ENCODE measurements at regions not wholly inside any gene's neighbourhood (a gene's known extent, or its start where the extent isn't known, plus 50 kb on each side); places are given as distances from the start of the nearest gene placed in this dataset.

DNA sequence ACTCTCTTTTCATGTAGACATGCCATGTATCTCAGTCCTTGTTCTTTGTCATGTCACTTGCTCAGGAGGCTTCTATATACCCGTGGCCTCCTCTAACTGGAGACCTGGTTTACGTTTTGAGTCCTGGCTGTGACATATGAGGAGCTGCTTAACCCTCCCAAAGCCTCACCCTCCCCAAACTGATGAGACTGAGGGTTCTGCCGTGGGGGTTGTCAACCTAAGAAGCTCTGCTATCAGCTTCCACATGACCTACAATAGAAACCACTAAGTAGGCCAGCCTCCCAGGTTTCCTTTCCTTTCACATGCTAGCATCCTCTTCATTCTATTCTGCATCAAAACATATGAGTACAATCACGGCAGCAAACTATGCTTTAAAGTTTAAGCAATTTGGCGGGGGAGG lies 76.8 kb upstream of the WSCD2 start:
- no peak overlapping the region for H3K27ac ChIP-seq (ENCODE audit: low read length)
- no CpG with 5 or more reads among the region's 5 CpGs for WGBS (ENCODE audit: insufficient coverage, low lambda C conversion rate)
- DNase-seq = no peak
- H3K27me3 ChIP-seq (ENCODE audit: control insufficient read depth, insufficient read depth, low read length) = peaks cover 2% of the 10 kb centered on the region
- H3K36me3 ChIP-seq (ENCODE audit: control insufficient read depth, insufficient read depth, low read length) = no peaks in the 10 kb centered on the region
- no peak overlapping the region for H3K4me3 ChIP-seq (ENCODE audit: low read length)
- H3K9me3 ChIP-seq (ENCODE audit: control insufficient read depth, low read depth, low read length) = no peaks in the 10 kb centered on the region
- H3K4me1 ChIP-seq (ENCODE audit: control insufficient read depth, insufficient read depth, low read length) = no peaks in the 10 kb centered on the region

DNA sequence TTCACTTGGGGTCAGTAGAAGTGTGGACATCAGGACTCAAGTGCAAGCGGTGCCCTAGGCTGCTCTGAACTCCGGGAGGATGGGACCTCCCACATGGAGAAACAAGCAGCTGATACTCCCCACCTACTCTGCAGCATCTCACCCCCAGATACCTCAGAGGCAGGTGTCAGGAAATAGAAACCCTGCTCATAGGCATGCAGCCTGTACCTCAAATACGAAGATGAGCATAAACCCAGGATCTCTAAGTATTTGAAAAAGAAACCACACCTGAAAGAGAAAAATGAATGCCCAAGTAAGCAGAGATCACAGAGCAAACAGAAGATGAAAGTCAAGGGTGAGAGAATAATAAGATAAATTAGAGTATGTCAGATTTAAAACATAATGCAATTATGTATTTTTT lies 75.6 kb upstream of the WSCD2 start:
- no peak for DNase-seq
- no peaks in the 10 kb centered on the region for H3K36me3 ChIP-seq (ENCODE audit: control insufficient read depth, insufficient read depth, low read length)
- peaks cover 2% of the 10 kb centered on the region for H3K27me3 ChIP-seq (ENCODE audit: control insufficient read depth, insufficient read depth, low read length)
- WGBS (ENCODE audit: insufficient coverage, low lambda C conversion rate) = no CpG with 5 or more reads among the region's 3 CpGs
- no peaks in the 10 kb centered on the region for H3K9me3 ChIP-seq (ENCODE audit: control insufficient read depth, low read depth, low read length)
- no peaks in the 10 kb centered on the region for H3K4me1 ChIP-seq (ENCODE audit: control insufficient read depth, insufficient read depth, low read length)
- H3K27ac ChIP-seq (ENCODE audit: low read length) = no peak overlapping the region
- no peak overlapping the region for H3K4me3 ChIP-seq (ENCODE audit: low read length)

DNA sequence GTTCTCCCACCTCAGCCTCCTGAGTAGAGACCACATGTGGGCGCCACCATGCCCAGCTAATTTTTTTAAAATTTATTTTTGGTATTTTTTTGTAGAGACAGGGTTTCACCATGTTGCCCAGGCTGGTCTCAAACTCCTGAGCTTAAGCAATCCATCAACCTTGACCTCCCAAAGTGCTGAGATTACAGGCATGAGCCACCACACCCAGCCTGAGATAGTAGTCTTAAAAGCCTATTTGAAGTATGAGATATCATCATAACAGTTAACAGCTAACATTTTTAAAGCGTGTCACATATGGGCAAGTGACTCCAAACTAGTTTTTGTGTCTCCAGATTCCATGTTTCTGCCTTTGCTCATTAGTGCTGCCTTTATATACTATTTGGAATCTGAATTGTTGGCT lies 74.6 kb upstream of the WSCD2 start:
- Histone ChIP-seq H3K4me1 (ENCODE audit: control insufficient read depth, insufficient read depth, low read length) (no peaks in the 10 kb centered on the region), H3K27me3 (ENCODE audit: control insufficient read depth, insufficient read depth, low read length) (no peaks in the 10 kb centered on the region), H3K36me3 (ENCODE audit: control insufficient read depth, insufficient read depth, low read length) (no peaks in the 10 kb centered on the region), H3K4me3 (ENCODE audit: low read length) (no peak overlapping the region), H3K27ac (ENCODE audit: low read length) (no peak overlapping the region), H3K9me3 (ENCODE audit: control insufficient read depth, low read depth, low read length) (no peaks in the 10 kb centered on the region)
- DNase-seq = no peak
- WGBS (ENCODE audit: insufficient coverage, low lambda C conversion rate) = no CpG with 5 or more reads among the region's 2 CpGs

DNA sequence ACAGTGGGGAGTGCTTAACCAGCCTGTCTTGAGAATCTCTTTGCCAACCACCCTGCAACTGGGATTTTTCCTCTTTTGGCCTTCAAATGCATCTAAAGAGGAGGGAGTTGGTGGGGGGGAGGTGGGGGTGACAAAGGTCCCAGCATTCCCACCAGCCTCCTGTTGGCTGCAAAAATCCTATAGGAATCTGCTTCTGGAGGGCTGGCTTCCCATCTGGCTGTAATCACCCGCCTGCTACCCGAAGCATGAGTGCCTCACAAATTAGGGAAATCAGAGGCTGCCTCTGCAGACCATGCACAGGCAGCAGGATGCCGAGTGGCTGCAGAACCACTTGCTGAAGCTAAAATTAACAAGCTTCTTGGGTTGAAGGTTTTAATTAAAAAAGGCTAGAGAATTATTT lies 73.9 kb upstream of the WSCD2 start:
- Histone ChIP-seq H3K27me3 (ENCODE audit: control insufficient read depth, insufficient read depth, low read length) (no peaks in the 10 kb centered on the region), H3K27ac (ENCODE audit: low read length) (no peak overlapping the region), H3K9me3 (ENCODE audit: control insufficient read depth, low read depth, low read length) (no peaks in the 10 kb centered on the region)

DNA sequence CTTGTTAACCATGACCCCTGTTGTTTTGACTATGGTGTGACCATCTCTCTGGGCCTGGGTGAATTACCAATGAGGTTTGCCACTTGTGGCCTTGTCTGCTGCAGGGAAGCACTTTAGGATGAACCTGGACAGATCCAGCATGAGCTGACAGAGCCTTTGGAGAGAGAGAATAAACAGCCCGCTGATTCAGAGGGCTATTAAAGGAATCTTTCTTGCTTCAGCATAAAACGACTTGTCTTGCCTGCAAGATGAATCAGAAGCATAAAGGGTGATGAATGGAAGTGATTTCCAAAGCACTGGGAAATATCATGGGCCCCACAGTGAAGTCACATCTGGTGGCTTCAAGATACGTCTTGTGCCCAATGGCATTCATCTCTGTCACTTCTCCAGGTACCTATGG lies 69.0 kb upstream of the WSCD2 start:
- no peak for DNase-seq
- H3K36me3 ChIP-seq (ENCODE audit: control insufficient read depth, insufficient read depth, low read length) = no peaks in the 10 kb centered on the region
- 56% methylated on average over 3 of the region's 3 CpGs for WGBS (ENCODE audit: insufficient coverage, low lambda C conversion rate)
- H3K4me3 ChIP-seq (ENCODE audit: low read length) = no peak overlapping the region
- H3K9me3 ChIP-seq (ENCODE audit: control insufficient read depth, low read depth, low read length) = no peaks in the 10 kb centered on the region
- H3K27me3 ChIP-seq (ENCODE audit: control insufficient read depth, insufficient read depth, low read length) = no peaks in the 10 kb centered on the region
- no peaks in the 10 kb centered on the region for H3K4me1 ChIP-seq (ENCODE audit: control insufficient read depth, insufficient read depth, low read length)
- no peak overlapping the region for H3K27ac ChIP-seq (ENCODE audit: low read length)

More for the DNA sequence above, 73.9 kb upstream of the WSCD2 start:
- Histone ChIP-seq H3K4me1 (ENCODE audit: control insufficient read depth, insufficient read depth, low read length) (no peaks in the 10 kb centered on the region), H3K4me3 (ENCODE audit: low read length) (no peak overlapping the region), H3K36me3 (ENCODE audit: control insufficient read depth, insufficient read depth, low read length) (no peaks in the 10 kb centered on the region)
- DNase-seq = no peak
- WGBS (ENCODE audit: insufficient coverage, low lambda C conversion rate) = no CpG with 5 or more reads among the region's 3 CpGs

DNA sequence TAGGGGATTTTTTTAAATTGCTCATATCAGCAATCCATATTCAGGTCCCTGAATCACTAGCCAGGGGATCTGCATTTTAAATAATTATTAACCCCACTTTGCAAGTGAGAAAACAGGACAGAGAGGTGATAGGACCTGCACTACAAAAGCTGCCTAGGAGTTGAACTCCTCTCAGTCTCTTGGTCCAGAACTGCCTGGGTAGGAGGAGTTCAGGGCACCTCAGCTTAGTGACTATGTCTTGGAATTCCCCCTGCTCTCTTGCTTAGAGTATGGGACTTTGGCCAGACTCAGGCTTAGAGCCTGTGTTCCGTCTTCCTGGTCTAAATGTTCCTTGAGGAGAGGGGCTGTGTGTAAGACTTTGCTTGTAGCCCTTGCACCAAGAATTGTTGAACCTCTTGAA lies 68.2 kb upstream of the WSCD2 start:
- H3K9me3 ChIP-seq (ENCODE audit: control insufficient read depth, low read depth, low read length) = no peaks in the 10 kb centered on the region
- DNase-seq = peak; percentile 19 to 35
- no peak overlapping the region for H3K4me3 ChIP-seq (ENCODE audit: low read length)
- no peak overlapping the region for H3K27ac ChIP-seq (ENCODE audit: low read length)
- WGBS (ENCODE audit: insufficient coverage, low lambda C conversion rate) = no CpG with 5 or more reads among the region's 1 CpG
- no peaks in the 10 kb centered on the region for H3K36me3 ChIP-seq (ENCODE audit: control insufficient read depth, insufficient read depth, low read length)
- H3K27me3 ChIP-seq (ENCODE audit: control insufficient read depth, insufficient read depth, low read length) = no peaks in the 10 kb centered on the region
- H3K4me1 ChIP-seq (ENCODE audit: control insufficient read depth, insufficient read depth, low read length) = no peaks in the 10 kb centered on the region

DNA sequence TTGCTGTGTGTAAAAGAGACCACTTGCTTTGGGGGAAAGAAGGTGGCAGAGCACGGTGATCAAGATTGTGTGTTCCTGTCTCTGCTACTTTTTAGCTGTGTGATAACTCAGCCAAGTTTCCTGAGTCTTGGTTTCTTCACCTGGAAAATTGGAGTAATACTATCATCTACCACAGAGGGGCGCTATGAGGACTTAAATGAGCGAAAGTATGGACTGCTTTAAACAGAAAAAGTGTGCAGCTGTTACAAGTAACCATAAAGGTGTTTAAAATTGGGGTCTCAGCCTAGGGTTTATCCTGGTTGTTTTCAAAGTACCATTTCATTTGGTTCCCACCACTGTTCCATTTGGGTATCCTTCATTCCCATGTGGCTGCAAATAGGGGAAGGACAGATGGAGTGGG lies 65.9 kb upstream of the WSCD2 start:
- H3K27me3 ChIP-seq (ENCODE audit: control insufficient read depth, insufficient read depth, low read length) = no peaks in the 10 kb centered on the region
- no peaks in the 10 kb centered on the region for H3K9me3 ChIP-seq (ENCODE audit: control insufficient read depth, low read depth, low read length)
- no peak overlapping the region for H3K4me3 ChIP-seq (ENCODE audit: low read length)
- no peaks in the 10 kb centered on the region for H3K4me1 ChIP-seq (ENCODE audit: control insufficient read depth, insufficient read depth, low read length)
- H3K27ac ChIP-seq (ENCODE audit: low read length) = no peak overlapping the region
- no peaks in the 10 kb centered on the region for H3K36me3 ChIP-seq (ENCODE audit: control insufficient read depth, insufficient read depth, low read length)
- no peak for DNase-seq
- no CpG with 5 or more reads among the region's 3 CpGs for WGBS (ENCODE audit: insufficient coverage, low lambda C conversion rate)

DNA sequence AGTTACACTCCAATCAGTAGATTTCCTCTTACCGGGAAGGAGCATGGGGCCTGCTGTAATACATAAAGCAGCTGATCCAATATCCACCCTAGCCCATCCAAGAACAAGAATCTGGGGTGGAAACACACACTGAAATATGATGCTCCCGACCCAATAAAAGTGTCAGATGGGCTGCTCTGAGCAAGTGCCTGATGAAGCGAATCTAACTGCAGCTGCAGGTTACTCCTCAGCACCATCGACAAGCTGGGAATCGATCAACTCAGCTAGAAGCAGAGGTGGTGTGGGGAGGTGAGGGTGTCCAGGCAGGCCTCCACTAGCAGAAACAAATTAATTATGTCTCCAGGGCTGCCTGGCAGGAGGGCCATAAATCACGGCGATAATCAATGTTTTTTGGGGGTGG lies 64.0 kb upstream of the WSCD2 start:
- no peaks in the 10 kb centered on the region for H3K36me3 ChIP-seq (ENCODE audit: control insufficient read depth, insufficient read depth, low read length)
- no peak overlapping the region for H3K4me3 ChIP-seq (ENCODE audit: low read length)
- H3K9me3 ChIP-seq (ENCODE audit: control insufficient read depth, low read depth, low read length) = no peaks in the 10 kb centered on the region
- H3K4me1 ChIP-seq (ENCODE audit: control insufficient read depth, insufficient read depth, low read length) = no peaks in the 10 kb centered on the region
- no peak for DNase-seq
- H3K27me3 ChIP-seq (ENCODE audit: control insufficient read depth, insufficient read depth, low read length) = no peaks in the 10 kb centered on the region
- no peak overlapping the region for H3K27ac ChIP-seq (ENCODE audit: low read length)
- no CpG with 5 or more reads among the region's 7 CpGs for WGBS (ENCODE audit: insufficient coverage, low lambda C conversion rate)

DNA sequence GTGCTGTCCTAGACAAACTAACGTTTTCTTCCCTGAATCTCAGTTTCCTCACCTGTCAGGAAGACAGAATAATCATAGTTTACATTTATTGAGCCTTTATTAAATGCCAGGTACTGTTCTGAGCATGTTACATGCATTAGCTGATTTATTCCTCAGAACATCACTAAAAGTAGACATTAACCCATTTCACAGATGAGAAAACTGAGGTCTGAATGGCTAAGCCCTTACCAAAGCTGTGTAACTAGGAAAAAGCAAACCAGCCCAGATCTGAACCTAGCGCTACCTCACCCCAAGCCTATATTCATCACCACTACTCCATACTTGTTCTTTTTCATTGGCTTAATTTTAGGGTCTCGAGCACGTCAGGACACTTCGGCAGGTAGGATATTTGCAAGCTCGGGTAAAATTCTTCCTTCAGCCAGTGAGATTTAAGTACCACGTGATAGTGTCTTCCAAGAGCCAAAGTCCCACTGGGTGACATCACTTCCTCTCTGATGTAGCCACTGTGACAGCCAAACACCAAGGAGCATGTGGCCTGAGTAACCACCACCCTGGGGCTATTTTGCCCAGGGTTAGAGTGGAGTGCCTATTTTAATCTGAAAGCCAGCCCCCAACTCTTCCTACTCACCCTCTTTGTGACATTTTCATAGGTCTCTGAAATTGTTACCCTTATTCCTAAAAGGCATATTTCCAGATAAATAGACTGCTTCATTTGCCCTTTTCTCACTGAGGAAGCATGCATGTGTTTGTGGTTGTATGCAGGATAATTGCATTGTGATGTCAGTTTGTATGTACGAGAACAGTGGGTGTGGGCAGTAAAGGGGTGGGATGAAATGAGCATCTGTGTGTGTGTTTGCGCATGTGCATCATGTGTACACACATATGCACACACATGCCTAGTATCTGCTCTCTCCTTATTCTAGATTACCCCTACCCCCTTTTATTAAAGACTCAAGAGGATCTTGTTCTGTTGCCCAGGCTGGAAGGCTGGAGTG lies 62.2 kb upstream of the WSCD2 start:
- Histone ChIP-seq H3K36me3 (ENCODE audit: control insufficient read depth, insufficient read depth, low read length) (no peaks in the 10 kb centered on the region), H3K4me3 (ENCODE audit: low read length) (no peak overlapping the region), H3K9me3 (ENCODE audit: control insufficient read depth, low read depth, low read length) (no peaks in the 10 kb centered on the region), H3K27ac (ENCODE audit: low read length) (no peak overlapping the region), H3K27me3 (ENCODE audit: control insufficient read depth, insufficient read depth, low read length) (no peaks in the 10 kb centered on the region), H3K4me1 (ENCODE audit: control insufficient read depth, insufficient read depth, low read length) (no peaks in the 10 kb centered on the region)
- WGBS (ENCODE audit: insufficient coverage, low lambda C conversion rate) = 100% methylated on average over 1 of the region's 9 CpGs
- peak; percentile 11 to 26 for DNase-seq

DNA sequence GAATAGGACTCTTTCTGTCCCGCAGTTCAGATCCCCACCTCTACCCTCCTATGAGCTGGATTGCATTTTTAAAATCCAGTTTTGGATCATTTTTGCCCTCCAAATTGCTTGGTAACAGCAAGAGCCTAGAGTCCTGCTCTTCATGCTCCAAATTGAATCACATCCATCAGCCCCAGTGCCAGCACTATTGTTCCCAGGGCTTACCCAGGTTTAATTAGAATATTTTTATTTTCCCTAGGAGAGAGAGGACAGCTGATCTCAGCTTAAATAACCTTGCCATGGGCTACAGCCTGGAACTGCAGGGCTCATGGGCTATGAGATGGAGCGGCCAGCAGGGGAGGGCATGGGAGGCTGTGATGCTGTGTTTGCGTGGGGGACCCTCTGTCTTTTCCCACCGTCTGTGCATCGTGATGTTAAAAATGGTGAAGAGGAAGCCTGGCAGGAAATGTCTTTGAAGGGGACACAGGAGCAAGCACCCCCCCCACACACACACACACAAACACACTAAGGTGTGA lies 59.4 kb upstream of the WSCD2 start:
- DNase-seq = no peak
- no peaks in the 10 kb centered on the region for H3K9me3 ChIP-seq (ENCODE audit: control insufficient read depth, low read depth, low read length)

DNA sequence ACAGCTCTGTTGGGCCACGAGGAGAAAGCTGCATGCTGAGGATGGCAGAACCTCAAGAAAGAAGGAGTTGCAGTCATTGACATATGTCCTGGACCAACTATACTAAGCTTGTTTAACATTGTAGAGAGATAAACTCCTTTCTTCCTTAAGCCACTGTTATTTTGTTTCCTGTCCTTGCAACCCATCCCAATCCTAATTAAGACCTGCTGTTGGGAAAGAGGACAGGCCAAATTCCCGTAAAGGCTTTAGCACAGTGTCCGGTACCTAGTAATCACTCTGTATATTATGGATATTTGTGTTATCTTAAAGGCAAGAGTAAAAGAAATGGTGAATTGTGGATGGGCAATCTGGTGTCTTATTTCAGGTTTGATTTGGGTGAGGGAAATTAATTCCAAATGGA lies 53.5 kb upstream of the WSCD2 start:
- no peaks in the 10 kb centered on the region for H3K36me3 ChIP-seq (ENCODE audit: control insufficient read depth, insufficient read depth, low read length)
- H3K27ac ChIP-seq (ENCODE audit: low read length) = no peak overlapping the region
- H3K4me3 ChIP-seq (ENCODE audit: low read length) = no peak overlapping the region
- DNase-seq = no peak
- H3K4me1 ChIP-seq (ENCODE audit: control insufficient read depth, insufficient read depth, low read length) = no peaks in the 10 kb centered on the region
- peaks cover 5% of the 10 kb centered on the region for H3K27me3 ChIP-seq (ENCODE audit: control insufficient read depth, insufficient read depth, low read length)
- WGBS (ENCODE audit: insufficient coverage, low lambda C conversion rate) = no CpG with 5 or more reads among the region's 3 CpGs
- no peaks in the 10 kb centered on the region for H3K9me3 ChIP-seq (ENCODE audit: control insufficient read depth, low read depth, low read length)

More for the DNA sequence above, 59.4 kb upstream of the WSCD2 start:
- Histone ChIP-seq H3K36me3 (ENCODE audit: control insufficient read depth, insufficient read depth, low read length) (no peaks in the 10 kb centered on the region), H3K27me3 (ENCODE audit: control insufficient read depth, insufficient read depth, low read length) (no peaks in the 10 kb centered on the region), H3K4me3 (ENCODE audit: low read length) (no peak overlapping the region), H3K4me1 (ENCODE audit: control insufficient read depth, insufficient read depth, low read length) (no peaks in the 10 kb centered on the region), H3K27ac (ENCODE audit: low read length) (no peak overlapping the region)
- WGBS (ENCODE audit: insufficient coverage, low lambda C conversion rate) = no CpG with 5 or more reads among the region's 5 CpGs
